Inferior parietal cortex (tissue), 1 donor: ENCODE measurements at regions not wholly inside any gene's neighbourhood (a gene's known extent, or its start where the extent isn't known, plus 50 kb on each side); places are given as distances from the start of the nearest gene placed in this dataset.

ENCODE experiments used
- DNase-seq: peaks from one replicate; pipeline ENCODE4 v3.0.0-alpha.2; 2016; ENCODE audit errors: extremely low spot score

GRCh38 chr9:106600955-106601560 is 261.9 kb upstream of the ZNF462 start:
- DNase-seq = no peak

DNA sequence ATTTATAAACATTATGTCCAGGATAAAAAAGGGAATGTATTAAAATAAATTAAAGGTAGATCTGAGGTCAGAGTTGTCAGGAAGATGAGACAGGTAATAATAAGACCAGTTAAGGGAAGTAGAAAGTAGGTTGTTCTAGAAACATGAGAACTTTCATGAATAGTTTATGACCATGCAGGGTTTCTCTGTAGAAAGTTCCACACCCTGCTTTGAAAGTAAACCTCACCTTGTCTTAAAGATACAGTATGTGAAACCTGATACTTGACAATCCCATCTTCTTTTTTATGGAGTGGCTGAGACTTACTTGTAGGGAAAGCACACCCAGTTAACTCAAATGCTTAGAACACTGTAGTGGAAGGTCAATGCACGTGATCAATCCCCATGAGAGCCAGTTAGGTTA is 260.6 kb upstream of the ZNF462 start:
- DNase-seq = no peak

DNA sequence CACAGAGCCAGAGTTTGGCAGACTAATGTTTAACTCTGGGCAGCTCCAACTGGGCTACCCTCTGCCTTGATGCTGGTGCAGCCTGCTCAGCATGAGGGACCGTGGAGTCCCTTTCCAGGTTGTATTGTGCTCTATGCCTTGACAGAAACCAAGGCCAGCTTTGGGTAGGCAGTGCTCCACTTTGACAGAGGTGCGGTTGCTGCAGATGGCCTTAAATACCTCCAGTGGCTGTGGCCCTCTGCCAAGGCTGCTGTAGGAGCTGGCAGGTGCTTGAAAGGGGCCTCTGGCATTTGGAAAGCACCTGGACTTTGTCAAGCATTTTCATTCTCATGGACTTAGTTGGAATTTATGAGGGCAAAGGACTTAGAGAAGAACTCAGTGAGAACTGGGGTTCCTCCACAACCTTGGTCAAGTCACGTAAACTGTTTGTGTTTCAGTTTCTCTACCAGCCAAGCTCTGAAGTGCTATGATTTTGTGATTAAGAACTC is 249.7 kb upstream of the ZNF462 start:
- DNase-seq = no peak

GRCh38 chr9:106615118-106615889 is 247.7 kb upstream of the ZNF462 start:
- no peak for DNase-seq

DNA sequence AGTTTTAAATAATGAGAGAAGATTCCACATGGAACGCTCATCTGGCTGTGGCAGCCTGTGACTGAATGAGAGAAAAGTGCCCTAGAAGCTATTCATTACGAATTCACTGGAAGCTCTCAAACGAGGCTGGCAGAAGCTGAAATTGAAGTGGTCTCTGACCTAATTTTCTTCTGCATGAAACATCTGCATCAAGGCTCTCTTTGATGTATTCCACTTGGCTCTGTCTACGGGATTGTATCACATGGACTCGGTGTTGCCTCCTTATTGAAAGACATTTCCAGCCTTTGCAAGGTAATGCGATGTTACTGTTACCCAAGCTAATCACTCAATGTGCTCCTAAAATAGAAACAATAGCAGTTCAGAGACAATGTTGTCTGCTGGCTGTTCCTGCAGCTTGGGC is 246.9 kb upstream of the ZNF462 start:
- peak; percentile 30 for DNase-seq

GRCh38 chr9:106616851-106617345 is 246.1 kb upstream of the ZNF462 start:
- DNase-seq = no peak

GRCh38 chr9:106619211-106619610 is 243.8 kb upstream of the ZNF462 start:
- no peak for DNase-seq

DNA sequence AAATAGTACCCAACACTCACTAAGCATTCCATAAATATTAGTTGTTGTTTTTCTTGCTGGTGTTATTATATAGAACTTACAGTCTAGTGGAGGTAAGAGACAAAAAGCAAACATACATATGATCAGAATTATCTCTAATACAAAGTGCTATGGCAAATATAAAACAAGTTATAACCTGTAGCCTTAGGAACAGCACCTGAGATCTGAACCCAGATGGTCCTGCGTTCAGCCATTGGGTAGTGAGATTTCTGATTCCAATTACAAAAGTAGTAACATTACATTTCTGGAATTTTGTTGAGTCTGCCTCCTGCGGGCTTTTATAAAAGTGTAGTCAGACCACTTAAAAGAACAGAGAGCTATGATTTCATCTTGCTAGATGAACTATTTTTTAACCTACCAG is 242.9 kb upstream of the ZNF462 start:
- DNase-seq = no peak

DNA sequence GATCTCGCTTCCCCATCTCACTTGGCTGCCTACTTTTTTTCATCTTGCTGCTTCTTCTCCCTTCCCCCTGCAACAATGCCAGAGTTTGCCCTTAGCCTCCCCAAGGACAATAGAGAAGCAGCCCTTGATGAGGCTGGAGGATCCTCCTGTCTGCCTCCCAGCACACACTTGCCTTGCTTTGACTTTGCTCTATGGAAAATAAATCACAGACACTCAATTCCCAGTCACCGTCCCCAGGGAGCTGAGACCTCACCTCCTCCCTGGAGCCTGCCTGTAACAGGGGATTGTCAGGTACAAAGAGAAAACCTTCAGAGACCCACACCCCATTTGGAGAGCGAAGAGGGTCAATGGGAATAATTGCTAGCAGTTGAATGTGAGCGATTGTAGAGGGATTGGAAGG is 242.1 kb upstream of the ZNF462 start:
- no peak for DNase-seq

GRCh38 chr9:106621313-106622163 is 241.4 kb upstream of the ZNF462 start:
- peak; percentile 28 for DNase-seq

DNA sequence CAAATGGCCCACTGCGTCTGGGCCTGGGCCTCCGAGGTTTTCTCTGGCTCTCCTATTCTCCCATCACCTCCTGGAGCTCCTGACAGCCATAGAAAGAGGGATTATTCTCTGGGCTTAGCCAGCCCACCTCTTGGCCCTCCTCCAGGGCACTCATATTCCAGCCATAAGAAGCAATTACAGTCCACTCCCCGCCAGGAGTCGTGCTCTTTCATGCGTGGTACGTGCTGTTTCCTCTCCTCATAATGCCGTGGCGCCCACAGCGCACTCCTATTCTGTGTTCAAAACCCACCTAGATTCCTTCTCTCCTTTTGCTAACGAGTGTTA is 240.8 kb upstream of the ZNF462 start:
- DNase-seq = no peak

GRCh38 chr9:106623558-106623957 is 239.4 kb upstream of the ZNF462 start:
- DNase-seq = no peak

DNA sequence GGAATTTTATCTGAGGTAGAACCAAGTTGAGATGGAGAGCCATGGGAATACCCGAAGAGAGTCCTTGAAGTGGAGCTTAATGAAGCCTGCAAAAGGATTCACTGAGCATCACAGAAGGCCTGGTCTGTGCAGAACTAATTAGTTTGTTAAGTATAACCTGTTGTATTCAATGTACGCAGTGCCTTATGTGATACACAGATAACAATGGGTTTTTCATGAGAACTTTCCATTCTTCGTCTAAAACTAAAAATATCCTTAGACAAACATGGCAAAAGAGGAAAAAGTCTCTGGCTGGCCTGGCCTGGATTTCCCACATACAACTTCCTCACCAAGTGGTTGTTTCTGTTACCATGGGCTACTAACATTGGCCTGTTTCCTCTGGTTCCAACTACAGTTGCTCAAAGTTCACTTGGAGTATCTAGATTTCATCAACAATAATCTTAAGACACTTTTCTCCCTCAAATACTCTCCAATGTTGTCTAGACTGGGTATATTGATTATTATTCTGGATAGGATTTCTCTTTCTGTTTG is 237.6 kb upstream of the ZNF462 start:
- no peak for DNase-seq

- DNase-seq = no peak
Measured at GRCh38 chr9:106626936-106627335, 236.0 kb upstream of the ZNF462 start.

- DNase-seq = no peak
Measured at GRCh38 chr9:106632621-106633020, 230.3 kb upstream of the ZNF462 start.

DNA sequence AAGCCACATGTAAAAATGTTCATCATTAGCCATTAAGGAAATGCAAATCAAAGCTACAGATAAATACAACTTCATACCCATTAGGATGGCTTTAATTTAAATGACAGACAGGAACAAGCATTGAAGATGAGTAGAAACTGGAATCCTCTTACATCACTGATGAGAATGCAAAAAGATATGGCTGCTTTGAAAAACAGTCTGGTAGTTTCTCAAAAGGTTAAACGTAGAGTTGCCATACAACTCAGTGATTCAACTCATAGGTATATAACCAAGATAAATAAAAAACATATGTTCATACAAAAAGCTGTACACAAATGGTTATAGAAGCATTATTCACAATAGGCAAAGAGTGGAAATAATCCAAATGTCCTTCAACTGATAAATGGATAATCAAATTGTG is 228.8 kb upstream of the ZNF462 start:
- DNase-seq = no peak

DNA sequence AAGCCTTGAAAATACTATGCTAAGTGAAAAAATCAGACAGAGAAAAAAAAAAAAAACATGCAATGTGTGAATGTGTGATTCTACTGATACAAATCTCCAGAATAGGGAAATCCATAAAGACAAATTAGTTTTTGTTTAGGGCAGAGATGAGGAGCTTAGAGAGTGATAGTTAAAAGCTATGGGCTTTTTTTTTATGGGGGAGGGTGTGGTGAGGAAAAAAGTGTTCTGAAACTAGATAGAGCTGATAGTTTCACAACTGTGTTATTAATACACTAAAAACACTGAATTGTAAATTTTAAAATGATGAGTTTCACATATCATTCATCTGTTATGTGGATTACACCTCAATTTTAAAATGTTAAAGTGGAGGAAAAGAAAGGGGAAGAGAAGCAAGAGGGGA is 228.3 kb upstream of the ZNF462 start:
- no peak for DNase-seq

DNA sequence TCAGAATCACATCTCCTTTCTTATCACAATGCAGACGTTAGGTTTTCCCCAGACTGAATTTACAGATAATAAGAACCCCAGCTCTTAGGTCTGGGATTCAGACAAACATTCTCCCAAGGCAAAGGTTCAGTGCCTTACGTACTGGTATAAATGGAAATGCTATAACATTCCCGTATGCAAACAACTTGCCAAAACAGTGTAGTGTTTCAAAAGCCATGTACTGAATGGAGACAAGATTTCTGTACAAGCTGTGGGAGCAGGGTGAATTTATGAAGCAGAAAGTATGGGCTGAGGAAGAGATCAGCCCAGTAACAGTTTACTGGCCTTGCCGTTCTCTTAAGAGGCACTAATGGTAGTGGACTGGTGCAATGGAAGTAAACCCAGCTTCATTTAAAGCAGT is 225.5 kb upstream of the ZNF462 start:
- no peak for DNase-seq

- no peak for DNase-seq
Measured at GRCh38 chr9:106639873-106640568, 222.9 kb upstream of the ZNF462 start.

DNA sequence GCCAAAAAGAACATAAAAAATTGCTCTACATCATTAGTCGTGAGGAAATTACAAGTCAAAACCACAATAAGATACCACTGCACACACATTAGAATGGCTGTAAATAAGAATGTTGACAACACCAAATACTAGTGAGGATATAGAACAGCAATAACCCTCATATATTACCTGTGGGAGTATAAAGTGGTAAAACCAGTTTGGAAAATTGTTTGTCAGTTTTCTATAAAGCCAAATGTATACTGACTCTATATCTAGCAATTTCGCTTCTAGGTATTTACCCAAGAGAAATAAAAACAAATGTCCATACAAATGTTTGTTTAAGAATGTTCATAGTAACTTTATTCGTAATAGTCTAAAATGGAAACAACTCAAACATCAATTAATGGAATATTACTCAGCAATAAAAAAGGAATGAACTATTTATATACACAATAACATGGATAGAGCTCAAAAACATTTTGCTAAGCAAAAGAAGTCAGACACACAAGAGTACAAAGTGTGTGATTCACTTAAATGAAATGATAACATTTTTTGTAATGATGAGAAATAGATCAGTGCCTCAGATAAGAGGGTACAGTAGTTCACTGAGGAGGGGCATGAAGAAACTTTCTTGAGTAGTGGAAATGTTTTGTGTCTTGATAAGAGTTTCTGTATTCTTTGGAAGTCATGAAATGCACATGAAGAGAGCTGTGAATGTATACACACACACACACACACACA is 219.6 kb upstream of the ZNF462 start:
- no peak for DNase-seq

DNA sequence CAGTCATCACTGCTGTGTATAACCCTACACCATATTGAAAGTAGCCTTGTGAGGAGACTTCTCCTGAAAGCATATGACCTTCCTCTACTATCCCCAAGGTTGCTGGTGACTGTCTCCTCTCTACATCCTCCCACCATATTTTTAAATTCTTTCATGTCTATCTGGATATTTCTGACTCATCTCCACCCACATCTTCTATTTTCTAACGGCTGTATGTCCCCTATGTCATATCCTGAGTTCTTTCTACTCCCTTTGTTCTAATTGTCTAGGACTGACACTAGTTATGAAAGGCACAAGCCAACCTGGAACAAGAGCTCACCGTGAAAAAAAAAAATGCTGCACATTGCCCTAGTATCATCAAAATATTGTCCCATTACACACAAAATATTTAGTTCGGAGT is 218.3 kb upstream of the ZNF462 start:
- DNase-seq = no peak
